ENCODE measurements at regions not wholly inside any gene's neighbourhood (a gene's known extent, or its start where the extent isn't known, plus 50 kb on each side); places are given as distances from the start of the nearest gene placed in this dataset.

GRCh38 chr3:124056846-124057245, 64.9 kb upstream of the ROPN1 start:
- TF ChIP-seq CTCF (IDR thresholded peaks at IDR 0.05) (no peak), POLR2A (IDR thresholded peaks at IDR 0.05) (no peak)

Data from right lobe of liver (tissue), 4 donors.